Transverse colon (tissue), 4 donors: ENCODE measurements at regions not wholly inside any gene's neighbourhood (a gene's known extent, or its start where the extent isn't known, plus 50 kb on each side); places are given as distances from the start of the nearest gene placed in this dataset.
"Not testable (repeated sequence)": the region's sequence is repeated elsewhere in the genome, so short reads cannot be mapped to it uniquely, and the experiment has no call there.

Experiments
- DNase-seq: peaks from one replicate; pipeline ENCODE4 v3.0.0-alpha.2; 2019
- H3K27ac ChIP-seq, 4 donors: fragments of 200-600 bp; sonication (generic); 2 replicates each; pipeline ENCODE4 v1.5.1; 2016 to 2018; ENCODE audit warnings: inconsistent platforms in 4 of 4
- H3K27me3 ChIP-seq: fragments of 200-600 bp; sonication (generic); 2 replicates; pipeline ENCODE4 v1.5.1; 2017; ENCODE audit warnings: inconsistent platforms
- H3K36me3 ChIP-seq, 4 donors: fragments of 200-600 bp; sonication (generic); 2 replicates each; pipeline ENCODE4 v1.5.1; 2017 to 2019; ENCODE audit warnings: inconsistent platforms in 4 of 4
- H3K4me1 ChIP-seq, 4 donors: fragments of 200-600 bp; sonication (generic); 2 replicates each; pipeline ENCODE4 v1.5.1; 2017 to 2020; ENCODE audit warnings: inconsistent platforms in 4 of 4
- H3K4me3 ChIP-seq, 4 donors: fragments of 200-600 bp; sonication (generic); 1 replicate in 1 of 4; 2 replicates in 3 of 4; pipeline versions ENCODE4 v1.5.1 to v1.6.1; 2017 to 2019; ENCODE audit warnings: inconsistent platforms in 4 of 4
- H3K9me3 ChIP-seq, 2 donors: fragments of 200-600 bp; sonication (generic); 2 replicates each; pipeline ENCODE4 v1.5.1; 2017 to 2019; ENCODE audit warnings: inconsistent platforms in 2 of 2
- EP300 ChIP-seq: sonication (generic); formaldehyde crosslinking; IDR thresholded peaks from one replicate; pipeline ENCODE4 v1.6.1; 2017; ENCODE audit warnings: antibody characterized with exemption, low read depth
- POLR2A ChIP-seq: fragments of 450-650 bp; IDR thresholded peaks from one replicate; pipeline ENCODE4 v1.6.1; 2016; ENCODE audit warnings: antibody characterized with exemption, mild to moderate bottlenecking, moderate library complexity
- POLR2AphosphoS5 ChIP-seq, 3 donors: sonication (generic); formaldehyde crosslinking; IDR thresholded peaks; one replicate each; pipeline ENCODE4 v1.6.1; 2016; ENCODE audit warnings: antibody characterized with exemption in 3 of 3
- WGBS, 2 donors: methylation state at CpG; one replicate each; pipeline ENCODE4 v1.1.5; 2018; ENCODE audit warnings: low coverage in 1 of 2; 5-methylcytosine and 5-hydroxymethylcytosine counted together
- in situ Hi-C, 4 donors: fragments of 200-750 bp; cut with MboI; loops; one replicate each; pipeline versions ENCODE4 v1.15.0 to v1.15.1; 2017; ENCODE audit warnings: low sequenced_read_pairs in 3 of 4, low pct_ligation_motif_present in 1 of 4, low pct_unique_long_range_greater_than_20kb in 1 of 4
- intact Hi-C: fragments of 100-400 bp; cut with DNase I; formaldehyde crosslinking; loops from one replicate; pipeline ENCODE4 v1.15.1; 2023; ENCODE audit warnings: low total_unique reads
- TF ChIP-seq, protein P1 (sequence below), 5 experiments: fragments of 200-600 bp in 3 of 5; fragments of 450-650 bp in 2 of 5; sonication (generic) in 3 of 5; IDR thresholded peaks; 1 replicate in 2 of 5; 2 replicates in 3 of 5; pipeline ENCODE4 v1.5.1; 2016 to 2017; ENCODE audit warnings: antibody characterized with exemption in 5 of 5, inconsistent platforms in 3 of 5, mild to moderate bottlenecking in 2 of 5, moderate library complexity in 1 of 5

DNA sequence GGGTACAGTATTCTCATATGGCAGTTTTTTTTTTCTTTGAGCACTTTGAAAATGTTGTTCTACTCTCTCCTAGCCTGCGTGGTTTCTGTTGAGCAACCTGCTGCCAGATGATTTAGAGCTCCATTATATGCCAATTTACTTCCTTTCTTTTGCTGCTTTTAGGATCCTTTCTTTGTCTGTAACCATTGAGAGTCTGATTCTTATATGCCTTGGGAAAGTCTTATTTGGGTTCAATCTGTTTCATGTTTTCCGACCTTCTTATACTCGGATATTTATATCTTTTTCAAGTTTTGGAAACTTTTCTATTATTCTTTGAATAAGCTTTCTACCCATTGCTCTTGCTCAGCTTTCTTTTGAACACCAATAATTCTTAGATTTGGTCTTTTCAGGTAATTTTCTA, 138.1 kb upstream of the RAG2 start:
- no peak overlapping the region for H3K27ac ChIP-seq
- in situ Hi-C loops: no loop called here
- H3K27me3 ChIP-seq: no peaks in the 10 kb centered on the region
- intact Hi-C loops: no loop called here
- 84 to 85% methylated on average over 3 of the region's 3 CpGs for WGBS, 2 donors
- no peak for DNase-seq
- H3K4me1 ChIP-seq: no peaks in the 10 kb centered on the region
- H3K4me3 ChIP-seq: no peak overlapping the region
- H3K36me3 ChIP-seq: no peaks in the 10 kb centered on the region
- H3K9me3 ChIP-seq: no peaks in the 10 kb centered on the region
- TF ChIP-seq POLR2AphosphoS5 (IDR thresholded peaks at IDR 0.05): no peak
- TF ChIP-seq POLR2A: no peak
- TF ChIP-seq, protein P1, sequence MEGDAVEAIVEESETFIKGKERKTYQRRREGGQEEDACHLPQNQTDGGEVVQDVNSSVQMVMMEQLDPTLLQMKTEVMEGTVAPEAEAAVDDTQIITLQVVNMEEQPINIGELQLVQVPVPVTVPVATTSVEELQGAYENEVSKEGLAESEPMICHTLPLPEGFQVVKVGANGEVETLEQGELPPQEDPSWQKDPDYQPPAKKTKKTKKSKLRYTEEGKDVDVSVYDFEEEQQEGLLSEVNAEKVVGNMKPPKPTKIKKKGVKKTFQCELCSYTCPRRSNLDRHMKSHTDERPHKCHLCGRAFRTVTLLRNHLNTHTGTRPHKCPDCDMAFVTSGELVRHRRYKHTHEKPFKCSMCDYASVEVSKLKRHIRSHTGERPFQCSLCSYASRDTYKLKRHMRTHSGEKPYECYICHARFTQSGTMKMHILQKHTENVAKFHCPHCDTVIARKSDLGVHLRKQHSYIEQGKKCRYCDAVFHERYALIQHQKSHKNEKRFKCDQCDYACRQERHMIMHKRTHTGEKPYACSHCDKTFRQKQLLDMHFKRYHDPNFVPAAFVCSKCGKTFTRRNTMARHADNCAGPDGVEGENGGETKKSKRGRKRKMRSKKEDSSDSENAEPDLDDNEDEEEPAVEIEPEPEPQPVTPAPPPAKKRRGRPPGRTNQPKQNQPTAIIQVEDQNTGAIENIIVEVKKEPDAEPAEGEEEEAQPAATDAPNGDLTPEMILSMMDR (IDR thresholded peaks at IDR 0.05): no peak
- no peak for TF ChIP-seq EP300

DNA sequence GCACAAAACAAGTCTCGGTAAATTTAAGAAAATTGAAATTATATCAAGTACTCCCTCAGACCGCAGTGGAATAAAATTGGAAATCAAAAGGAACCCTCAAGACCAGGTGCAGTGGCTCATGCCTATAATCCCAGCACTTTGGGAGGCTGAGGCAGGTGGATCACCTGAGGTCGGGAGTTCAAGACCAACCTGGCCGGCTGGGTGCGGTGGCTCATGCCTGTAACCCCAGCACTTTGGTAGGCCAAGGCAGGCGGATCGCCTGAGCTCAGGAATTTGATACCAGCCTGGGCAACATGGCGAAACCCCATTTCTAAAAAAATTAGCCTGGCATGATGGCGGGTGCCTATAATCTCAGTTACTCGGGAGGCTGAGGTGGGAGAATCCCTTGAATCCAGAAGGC, 135.7 kb upstream of the RAG2 start:
- H3K27me3 ChIP-seq, DNase-seq, H3K4me1 ChIP-seq, H3K9me3 ChIP-seq, H3K36me3 ChIP-seq, in situ Hi-C loops, H3K4me3 ChIP-seq, intact Hi-C loops, H3K27ac ChIP-seq: not testable (repeated sequence)
- 91 to 95% methylated on average over 5 to 10 of the region's 10 CpGs for WGBS, 2 donors

DNA sequence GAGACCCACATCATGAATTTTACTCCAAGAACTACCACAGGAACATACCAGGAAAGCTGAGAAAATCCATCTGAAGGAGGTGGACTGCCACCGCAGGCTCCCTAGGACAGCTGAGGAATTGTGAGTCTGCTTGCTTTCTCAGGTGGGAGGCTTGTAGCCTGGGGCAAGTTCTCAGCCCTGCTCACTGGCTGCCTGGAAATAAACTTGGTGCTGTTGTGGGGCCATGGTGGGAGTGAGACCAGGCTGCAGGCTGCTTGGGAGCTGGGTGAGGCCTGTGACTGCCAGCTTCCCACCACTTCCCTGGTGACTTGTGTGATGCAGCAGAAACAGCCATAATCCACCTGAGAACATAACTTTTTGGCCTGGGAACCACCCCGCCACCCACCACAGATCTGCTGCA, 132.7 kb upstream of the RAG2 start:
- intact Hi-C loops: no loop called here
- Histone ChIP-seq H3K4me3 (no peak overlapping the region), H3K4me1 (no peaks in the 10 kb centered on the region), H3K9me3 (no peaks in the 10 kb centered on the region), H3K36me3 (no peaks in the 10 kb centered on the region), H3K27me3 (no peaks in the 10 kb centered on the region), H3K27ac (no peak overlapping the region)
- in situ Hi-C loops: no loop called here
- DNase-seq: no peak
- 100% methylated on average over 2 of the region's 2 CpGs; no CpG with 5 or more reads in 1 of the 2 donors for WGBS, 2 donors
- TF ChIP-seq POLR2AphosphoS5 (IDR thresholded peaks at IDR 0.05): no peak
- TF ChIP-seq POLR2A: no peak
- TF ChIP-seq, protein P1 (IDR thresholded peaks at IDR 0.05): no peak
- no peak for TF ChIP-seq EP300

DNA sequence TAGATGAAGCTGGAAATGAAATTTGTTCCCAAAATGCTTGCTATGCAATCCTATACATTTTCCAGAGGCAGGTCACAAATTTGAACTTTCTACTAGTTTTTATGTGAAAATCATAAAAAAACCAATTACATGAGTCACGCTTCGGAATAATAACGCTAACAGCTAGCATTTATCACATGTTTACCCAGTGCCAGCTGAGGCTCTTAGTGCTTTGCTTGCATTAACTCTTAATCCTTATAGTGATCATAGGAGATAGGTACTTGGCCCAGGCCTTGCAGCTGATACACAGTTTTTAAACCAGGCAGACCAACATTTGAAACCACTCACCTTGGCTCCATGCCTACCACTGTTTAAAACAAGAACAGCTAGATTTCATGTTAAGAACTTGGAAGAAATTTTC, 131.8 kb upstream of the RAG2 start:
- H3K27me3 ChIP-seq: no peaks in the 10 kb centered on the region
- WGBS, 2 donors: 46 to 56% methylated on average over 3 of the region's 3 CpGs
- H3K9me3 ChIP-seq: no peaks in the 10 kb centered on the region
- no peaks in the 10 kb centered on the region for H3K4me1 ChIP-seq
- no peak overlapping the region for H3K27ac ChIP-seq
- no peaks in the 10 kb centered on the region for H3K36me3 ChIP-seq
- intact Hi-C loops (no loop called here), in situ Hi-C loops (no loop called here)
- H3K4me3 ChIP-seq: no peak overlapping the region
- TF ChIP-seq, protein P1 (IDR thresholded peaks at IDR 0.05): no peak
- TF ChIP-seq POLR2AphosphoS5 (IDR thresholded peaks at IDR 0.05): no peak
- TF ChIP-seq POLR2A: no peak
- TF ChIP-seq EP300: no peak
- DNase-seq: no peak

DNA sequence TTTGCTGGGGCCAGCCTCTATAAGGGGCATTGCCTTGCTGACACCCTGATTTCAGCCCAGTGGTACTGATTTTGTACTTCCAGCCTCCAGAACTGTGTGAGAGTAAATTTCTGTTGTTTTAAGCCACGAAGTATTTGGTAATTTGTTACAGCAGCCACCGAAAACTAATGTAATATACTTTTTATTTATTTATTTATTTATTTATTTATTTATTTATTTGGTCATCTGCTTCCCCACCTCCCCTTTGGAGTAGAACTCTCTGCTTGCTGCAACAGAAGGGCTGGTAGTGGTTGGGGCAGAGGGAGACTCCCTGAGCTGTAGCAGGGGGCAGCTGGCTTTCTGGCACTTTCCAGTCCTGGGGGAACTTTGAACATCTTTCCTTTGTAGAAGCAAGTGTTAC, 128.4 kb upstream of the RAG2 start:
- intact Hi-C loops (no loop called here), in situ Hi-C loops (no loop called here)
- no peak overlapping the region for H3K4me3 ChIP-seq
- H3K9me3 ChIP-seq: no peaks in the 10 kb centered on the region
- no peaks in the 10 kb centered on the region for H3K36me3 ChIP-seq
- TF ChIP-seq EP300: no peak
- TF ChIP-seq POLR2AphosphoS5 (IDR thresholded peaks at IDR 0.05): no peak
- TF ChIP-seq POLR2A: no peak
- TF ChIP-seq, protein P1 (IDR thresholded peaks at IDR 0.05): no peak
- no peaks in the 10 kb centered on the region for H3K4me1 ChIP-seq
- no peak overlapping the region for H3K27ac ChIP-seq
- no peaks in the 10 kb centered on the region for H3K27me3 ChIP-seq
- 81 to 93% methylated on average over 2 of the region's 2 CpGs for WGBS, 2 donors
- DNase-seq: no peak
